SK-N-SH (cell line): ENCODE measurements at regions not wholly inside any gene's neighbourhood (a gene's known extent, or its start where the extent isn't known, plus 50 kb on each side); places are given as distances from the start of the nearest gene placed in this dataset.

ENCODE experiments used
- CTCF ChIA-PET: fragments of 300-600, 350-600 bp; formaldehyde crosslinking; extraction: SDS; loops from one replicate; lab custom pipeline; 2021; lab: Yijun Ruan, JAX
- POLR2A ChIA-PET: fragments of 350-600 bp; sonication (Branson Sonifier 250); formaldehyde crosslinking; extraction: SDS; loops from one replicate; lab custom pipeline; 2020; ENCODE audit warnings: antibody characterized with exemption, inconsistent platforms; lab: Yijun Ruan, JAX
- DNase-seq: peaks from one replicate; pipeline ENCODE4 v3.0.0; 2012
- H2AFZ ChIP-seq: fragments of 200-600 bp; sonication (generic); 2 replicates; pipeline ENCODE4 v1.8.1; 2016; ENCODE audit warnings: antibody characterized with exemption, mild to moderate bottlenecking, low read depth
- H3F3A ChIP-seq: fragments of 200-600 bp; sonication (generic); replicated peaks from 2 replicates; pipeline ENCODE3; 2016; ENCODE audit warnings: antibody characterized with exemption, mild to moderate bottlenecking; ENCODE audit not compliant: insufficient read depth
- H3K27ac ChIP-seq, 2 experiments: fragments of 200-500 bp in 1 of 2; fragments of 200-600 bp in 1 of 2; sonication (Bioruptor generic) in 1 of 2; sonication (generic), shearing (Covaris generic) in 1 of 2; 2 replicates each; pipeline versions ENCODE4 v1.5.1 to v1.6.1; 2014 to 2016; ENCODE audit warnings: low read depth in 2 of 2, inconsistent platforms in 1 of 2, low read length in 1 of 2, mild to moderate bottlenecking in 1 of 2, mixed read lengths in 1 of 2
- H3K27me3 ChIP-seq: fragments of 200-600 bp; sonication (generic), shearing (Covaris generic); 2 replicates; pipeline ENCODE4 v1.6.1; 2016; ENCODE audit warnings: mixed run types; ENCODE audit not compliant: insufficient read depth
- H3K36me3 ChIP-seq, 2 experiments: fragments of 200-500 bp in 1 of 2; fragments of 200-600 bp in 1 of 2; sonication (Bioruptor generic) in 1 of 2; sonication (generic) in 1 of 2; replicated peaks in 1 of 2; 2 replicates each; pipeline versions ENCODE3 to v1.5.1; 2014 to 2016; ENCODE audit warnings: low read length in 1 of 2, mild to moderate bottlenecking in 1 of 2; ENCODE audit not compliant: insufficient read depth in 2 of 2, control insufficient read depth in 1 of 2
- H3K4me1 ChIP-seq, 2 experiments: fragments of 200-500 bp in 1 of 2; fragments of 200-600 bp in 1 of 2; sonication (Bioruptor generic) in 1 of 2; sonication (generic), shearing (Covaris generic) in 1 of 2; 2 replicates each; pipeline versions ENCODE4 v1.5.1 to v1.6.1; 2014 to 2016; ENCODE audit warnings: low read depth in 1 of 2, low read length in 1 of 2, mixed run types in 1 of 2; ENCODE audit not compliant: insufficient read depth in 2 of 2, control insufficient read depth in 1 of 2
- H3K4me2 ChIP-seq: fragments of 200-600 bp; sonication (generic), shearing (Covaris generic); 2 replicates; pipeline ENCODE4 v1.6.1; 2017; ENCODE audit warnings: mixed run types
- H3K4me3 ChIP-seq, 2 experiments: fragments of 200-500 bp in 1 of 2; fragments of 200-600 bp in 1 of 2; sonication (Bioruptor generic) in 1 of 2; sonication (generic), shearing (Covaris generic) in 1 of 2; 2 replicates each; pipeline versions ENCODE4 v1.5.1 to v1.8.1; 2014 to 2016; ENCODE audit warnings: low read depth in 2 of 2, inconsistent platforms in 1 of 2, low read length in 1 of 2, mild to moderate bottlenecking in 1 of 2, mixed read lengths in 1 of 2, moderate library complexity in 1 of 2
- H3K79me2 ChIP-seq: fragments of 200-600 bp; sonication (generic); 2 replicates; pipeline ENCODE4 v1.8.1; 2017; ENCODE audit warnings: mild to moderate bottlenecking; ENCODE audit not compliant: insufficient read depth
- H3K9ac ChIP-seq: fragments of 200-600 bp; sonication (generic); 2 replicates; pipeline ENCODE4 v1.6.1; 2017; ENCODE audit warnings: mixed run types
- H3K9me2 ChIP-seq: fragments of 200-600 bp; sonication (generic); 2 replicates; pipeline ENCODE4 v1.6.1; 2017; ENCODE audit warnings: mixed run types
- H3K9me3 ChIP-seq: fragments of 200-600 bp; sonication (generic); 2 replicates; pipeline ENCODE4 v1.6.1; 2017; ENCODE audit warnings: mixed run types, mild to moderate bottlenecking, moderate library complexity
- H4K20me1 ChIP-seq: fragments of 200-600 bp; sonication (generic); 2 replicates; pipeline ENCODE4 v1.6.1; 2017; ENCODE audit warnings: mild to moderate bottlenecking, mixed run types; ENCODE audit not compliant: insufficient read depth
- CHD2 ChIP-seq: fragments of 150-350 bp; IDR thresholded peaks from 2 replicates; pipeline ENCODE4 v1.6.1; 2018; ENCODE audit warnings: low read length; ENCODE audit not compliant: partially characterized antibody
- CTCF ChIP-seq: fragments of 200-600 bp; sonication (generic); IDR thresholded peaks from 2 replicates; pipeline ENCODE4 v1.6.1; 2017; ENCODE audit warnings: antibody characterized with exemption, mild to moderate bottlenecking, moderate library complexity
- FOXJ3 ChIP-seq: sonication (generic); formaldehyde crosslinking; IDR thresholded peaks from 2 replicates; pipeline ENCODE4 v1.5.1; 2020; ENCODE audit warnings: mild to moderate bottlenecking, missing genetic modification reagents
- FOXM1 ChIP-seq: IDR thresholded peaks from 2 replicates; pipeline ENCODE4 v1.4.0; 2012; ENCODE audit warnings: low read depth, mild to moderate bottlenecking
- IRF3 ChIP-seq: fragments of 150-350 bp; IDR thresholded peaks from 2 replicates; pipeline ENCODE4 v1.6.1; 2016; ENCODE audit warnings: mild to moderate bottlenecking, low read depth, low read length
- NRF1 ChIP-seq: IDR thresholded peaks from 2 replicates; pipeline ENCODE4 v1.6.1; 2012; ENCODE audit warnings: low read depth, mild to moderate bottlenecking, low read length
- POLR2AphosphoS5 ChIP-seq: IDR thresholded peaks from 2 replicates; pipeline ENCODE4 v1.6.1; 2012; ENCODE audit warnings: low read depth, low read length
- RAD21 ChIP-seq: IDR thresholded peaks from 2 replicates; pipeline ENCODE4 v1.6.1; 2012; ENCODE audit warnings: mild to moderate bottlenecking, low read length
- RCOR1 ChIP-seq: fragments of 150-350 bp; IDR thresholded peaks from 2 replicates; pipeline ENCODE4 v1.6.1; 2017; ENCODE audit warnings: antibody characterized with exemption, low read length
- RFX5 ChIP-seq: IDR thresholded peaks from 2 replicates; pipeline ENCODE4 v1.6.1; 2012; ENCODE audit warnings: mild to moderate bottlenecking, improper control_type of control experiment, low read length
- RXRA ChIP-seq: IDR thresholded peaks from 2 replicates; pipeline ENCODE4 v1.4.0; 2012; ENCODE audit warnings: low read depth, mild to moderate bottlenecking, borderline replicate concordance
- SIN3A ChIP-seq: IDR thresholded peaks from 2 replicates; pipeline ENCODE4 v1.6.1; 2012; ENCODE audit warnings: low read depth, mild to moderate bottlenecking, low read length, moderate library complexity, borderline replicate concordance
- TAF1 ChIP-seq: IDR thresholded peaks from 2 replicates; pipeline ENCODE4 v1.6.1; 2012; ENCODE audit warnings: low read depth, mild to moderate bottlenecking, low read length, moderate library complexity, borderline replicate concordance
- TCF12 ChIP-seq: IDR thresholded peaks from 2 replicates; pipeline ENCODE4 v1.4.0; 2012
- TEAD4 ChIP-seq: IDR thresholded peaks from 2 replicates; pipeline ENCODE4 v1.4.0; 2012; ENCODE audit warnings: mild to moderate bottlenecking, borderline replicate concordance; ENCODE audit not compliant: insufficient read depth
- WGBS: methylation state at CpG from one replicate; pipeline ENCODE4 v1.1.6; 2017; ENCODE audit warnings: low lambda C conversion rate; 5-methylcytosine and 5-hydroxymethylcytosine counted together
- TF ChIP-seq, protein P1 (sequence below): IDR thresholded peaks from 2 replicates; pipeline ENCODE4 v1.4.0; 2012; ENCODE audit warnings: low read depth
- TF ChIP-seq, protein P2 (sequence below): IDR thresholded peaks from 2 replicates; pipeline ENCODE4; 2012
- TF ChIP-seq, protein P3 (sequence below): IDR thresholded peaks from 2 replicates; pipeline ENCODE4 v1.6.1; 2012; ENCODE audit warnings: mild to moderate bottlenecking, low read depth, low read length, moderate library complexity

DNA sequence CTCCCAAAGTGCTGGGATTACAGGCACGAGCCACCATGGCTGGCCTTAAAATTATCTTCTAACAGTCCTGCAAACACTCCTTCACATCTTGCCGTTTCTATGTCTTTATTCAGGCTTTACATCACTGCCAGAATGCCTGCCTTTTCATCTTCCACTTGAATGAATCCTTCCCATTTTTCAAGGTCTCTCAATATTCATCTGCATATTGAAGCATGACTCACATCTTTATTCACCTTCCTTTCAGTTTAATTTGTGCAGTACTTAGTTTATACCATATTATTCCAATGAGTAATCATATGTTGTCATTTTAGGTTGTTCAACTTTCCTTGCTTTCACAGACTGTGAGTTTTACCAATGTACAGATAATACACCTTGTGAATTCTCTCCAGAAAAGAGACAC lies 510.1 kb upstream of the PIK3C3 start:
- DNase-seq, result no peak
- Histone ChIP-seq H3K79me2 (no peaks in the 10 kb centered on the region), H3K36me3 (no peaks in the 10 kb centered on the region), H3K9ac (no peak overlapping the region), H3K27ac (no peak overlapping the region), H3K27me3 (no peaks in the 10 kb centered on the region), H4K20me1 (no peaks in the 10 kb centered on the region)
- CTCF ChIA-PET, result no interaction called here
- TF ChIP-seq, protein P1, sequence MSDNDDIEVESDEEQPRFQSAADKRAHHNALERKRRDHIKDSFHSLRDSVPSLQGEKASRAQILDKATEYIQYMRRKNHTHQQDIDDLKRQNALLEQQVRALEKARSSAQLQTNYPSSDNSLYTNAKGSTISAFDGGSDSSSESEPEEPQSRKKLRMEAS, result no peak
- TF ChIP-seq, protein P2, sequence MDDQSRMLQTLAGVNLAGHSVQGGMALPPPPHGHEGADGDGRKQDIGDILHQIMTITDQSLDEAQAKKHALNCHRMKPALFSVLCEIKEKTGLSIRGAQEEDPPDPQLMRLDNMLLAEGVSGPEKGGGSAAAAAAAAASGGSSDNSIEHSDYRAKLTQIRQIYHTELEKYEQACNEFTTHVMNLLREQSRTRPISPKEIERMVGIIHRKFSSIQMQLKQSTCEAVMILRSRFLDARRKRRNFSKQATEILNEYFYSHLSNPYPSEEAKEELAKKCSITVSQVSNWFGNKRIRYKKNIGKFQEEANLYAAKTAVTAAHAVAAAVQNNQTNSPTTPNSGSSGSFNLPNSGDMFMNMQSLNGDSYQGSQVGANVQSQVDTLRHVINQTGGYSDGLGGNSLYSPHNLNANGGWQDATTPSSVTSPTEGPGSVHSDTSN, result no peak
- TF ChIP-seq RCOR1, result no peak
- no peak for TF ChIP-seq TAF1
- TF ChIP-seq RAD21, result no peak
- TF ChIP-seq FOXJ3, result no peak
- TF ChIP-seq, protein P3, sequence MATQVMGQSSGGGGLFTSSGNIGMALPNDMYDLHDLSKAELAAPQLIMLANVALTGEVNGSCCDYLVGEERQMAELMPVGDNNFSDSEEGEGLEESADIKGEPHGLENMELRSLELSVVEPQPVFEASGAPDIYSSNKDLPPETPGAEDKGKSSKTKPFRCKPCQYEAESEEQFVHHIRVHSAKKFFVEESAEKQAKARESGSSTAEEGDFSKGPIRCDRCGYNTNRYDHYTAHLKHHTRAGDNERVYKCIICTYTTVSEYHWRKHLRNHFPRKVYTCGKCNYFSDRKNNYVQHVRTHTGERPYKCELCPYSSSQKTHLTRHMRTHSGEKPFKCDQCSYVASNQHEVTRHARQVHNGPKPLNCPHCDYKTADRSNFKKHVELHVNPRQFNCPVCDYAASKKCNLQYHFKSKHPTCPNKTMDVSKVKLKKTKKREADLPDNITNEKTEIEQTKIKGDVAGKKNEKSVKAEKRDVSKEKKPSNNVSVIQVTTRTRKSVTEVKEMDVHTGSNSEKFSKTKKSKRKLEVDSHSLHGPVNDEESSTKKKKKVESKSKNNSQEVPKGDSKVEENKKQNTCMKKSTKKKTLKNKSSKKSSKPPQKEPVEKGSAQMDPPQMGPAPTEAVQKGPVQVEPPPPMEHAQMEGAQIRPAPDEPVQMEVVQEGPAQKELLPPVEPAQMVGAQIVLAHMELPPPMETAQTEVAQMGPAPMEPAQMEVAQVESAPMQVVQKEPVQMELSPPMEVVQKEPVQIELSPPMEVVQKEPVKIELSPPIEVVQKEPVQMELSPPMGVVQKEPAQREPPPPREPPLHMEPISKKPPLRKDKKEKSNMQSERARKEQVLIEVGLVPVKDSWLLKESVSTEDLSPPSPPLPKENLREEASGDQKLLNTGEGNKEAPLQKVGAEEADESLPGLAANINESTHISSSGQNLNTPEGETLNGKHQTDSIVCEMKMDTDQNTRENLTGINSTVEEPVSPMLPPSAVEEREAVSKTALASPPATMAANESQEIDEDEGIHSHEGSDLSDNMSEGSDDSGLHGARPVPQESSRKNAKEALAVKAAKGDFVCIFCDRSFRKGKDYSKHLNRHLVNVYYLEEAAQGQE, result no peak
- TF ChIP-seq NRF1, result no peak
- no peak for TF ChIP-seq RXRA
- no peak for TF ChIP-seq RFX5
- no peak for TF ChIP-seq CHD2
- no peak for TF ChIP-seq TCF12
- TF ChIP-seq CTCF, result no peak
- TF ChIP-seq IRF3, result no peak
- TF ChIP-seq TEAD4, result no peak
- no peak for TF ChIP-seq SIN3A
- TF ChIP-seq FOXM1, result no peak
- TF ChIP-seq POLR2AphosphoS5, result no peak
- TF ChIP-seq, all 33 proteins: peak for 0
- WGBS, result 52% methylated on average over 2 of the region's 2 CpGs
- POLR2A ChIA-PET, result no interaction called here
- Histone ChIP-seq H3K4me2 (no peak overlapping the region), H3K9me2 (no peaks in the 10 kb centered on the region), H3K4me1 (no peaks in the 10 kb centered on the region), H3K9me3 (no peaks in the 10 kb centered on the region), H3K4me3 (no peak overlapping the region), H2AFZ (no peak overlapping the region), H3F3A (no peaks in the 10 kb centered on the region)
